Liver (tissue), 8 donors: ENCODE measurements at regions not wholly inside any gene's neighbourhood (a gene's known extent, or its start where the extent isn't known, plus 50 kb on each side); places are given as distances from the start of the nearest gene placed in this dataset.

Experiments
- DNase-seq: peaks from one replicate; pipeline ENCODE4 v3.0.0-alpha.2; 2017; ENCODE audit warnings: low spot score
- H3K27ac ChIP-seq, 2 donors: one replicate each; pipeline ENCODE4 v1.7.0; 2013; ENCODE audit warnings: inconsistent platforms in 2 of 2, low read length in 2 of 2, control low read depth in 1 of 2, low read depth in 1 of 2, mild to moderate bottlenecking in 1 of 2
- H3K27me3 ChIP-seq, 4 donors: one replicate each; pipeline versions ENCODE4 v1.6.1 to v1.7.0; 2013; ENCODE audit warnings: low read length in 3 of 4, inconsistent platforms in 1 of 4, mild to moderate bottlenecking in 1 of 4, moderate library complexity in 1 of 4; ENCODE audit not compliant: control insufficient read depth in 4 of 4, insufficient read depth in 4 of 4
- H3K36me3 ChIP-seq, 4 donors: one replicate each; pipeline versions ENCODE4 v1.6.1 to v1.7.0; 2013; ENCODE audit warnings: low read length in 3 of 4, mild to moderate bottlenecking in 3 of 4, low read depth in 1 of 4, moderate library complexity in 1 of 4; ENCODE audit not compliant: control insufficient read depth in 4 of 4, insufficient read depth in 3 of 4
- H3K4me1 ChIP-seq, 4 donors: one replicate each; pipeline versions ENCODE4 v1.6.1 to v1.7.0; 2013; ENCODE audit warnings: low read length in 3 of 4, mild to moderate bottlenecking in 3 of 4, moderate library complexity in 1 of 4; ENCODE audit not compliant: control insufficient read depth in 4 of 4, insufficient read depth in 4 of 4
- H3K4me3 ChIP-seq, 3 donors: one replicate each; pipeline versions ENCODE4 v1.6.1 to v1.7.0; 2013; ENCODE audit warnings: low read length in 3 of 3, control low read depth in 1 of 3, low read depth in 1 of 3, mild to moderate bottlenecking in 1 of 3
- H3K9ac ChIP-seq, 2 donors: one replicate each; pipeline ENCODE4 v1.7.0; 2013; ENCODE audit warnings: low read length in 2 of 2, mild to moderate bottlenecking in 2 of 2, moderate library complexity in 2 of 2, control low read depth in 1 of 2, low read depth in 1 of 2
- H3K9me3 ChIP-seq, 4 donors: one replicate each; pipeline versions ENCODE4 v1.6.1 to v1.7.0; 2013; ENCODE audit warnings: low read length in 3 of 4; ENCODE audit not compliant: control insufficient read depth in 4 of 4
- EGR1 ChIP-seq, 2 donors: IDR thresholded peaks; 2 replicates each; pipeline ENCODE4 v1.6.1; 2016 to 2018; ENCODE audit warnings: antibody characterized with exemption in 2 of 2, low read depth in 2 of 2
- FOXA1 ChIP-seq: IDR thresholded peaks from 2 replicates; pipeline ENCODE4 v1.6.1; 2016; ENCODE audit warnings: antibody characterized with exemption
- FOXA2 ChIP-seq: IDR thresholded peaks from 2 replicates; pipeline ENCODE4 v1.6.1; 2016; ENCODE audit warnings: antibody characterized with exemption
- GABPA ChIP-seq, 2 donors: IDR thresholded peaks in 1 of 2; conservative IDR thresholded peaks in 1 of 2; 2 replicates each; pipeline ENCODE4 v1.6.1; 2016; ENCODE audit warnings: antibody characterized with exemption in 2 of 2, mild to moderate bottlenecking in 1 of 2, moderate library complexity in 1 of 2
- HNF4A ChIP-seq, 2 donors: conservative IDR thresholded peaks; 2 replicates each; pipeline ENCODE4 v1.6.1; 2016; ENCODE audit warnings: antibody characterized with exemption in 2 of 2, mild to moderate bottlenecking in 2 of 2
- HNF4G ChIP-seq: IDR thresholded peaks from 2 replicates; pipeline ENCODE4 v1.6.1; 2016; ENCODE audit warnings: antibody characterized with exemption
- JUND ChIP-seq, 2 donors: IDR thresholded peaks; 2 replicates each; pipeline ENCODE4 v1.6.1; 2016; ENCODE audit warnings: antibody characterized with exemption in 2 of 2
- NR2F2 ChIP-seq: IDR thresholded peaks from 2 replicates; pipeline ENCODE4 v1.6.1; 2016; ENCODE audit warnings: antibody characterized with exemption
- RXRA ChIP-seq, 2 donors: IDR thresholded peaks; 2 replicates each; pipeline ENCODE4 v1.6.1; 2017 to 2018; ENCODE audit warnings: antibody characterized with exemption in 2 of 2, mild to moderate bottlenecking in 1 of 2
- SP1 ChIP-seq: IDR thresholded peaks from 2 replicates; pipeline ENCODE4 v1.6.1; 2018; ENCODE audit warnings: antibody characterized with exemption, mild to moderate bottlenecking
- TAF1 ChIP-seq: conservative IDR thresholded peaks from 2 replicates; pipeline ENCODE4 v1.6.1; 2016; ENCODE audit warnings: antibody characterized with exemption, mild to moderate bottlenecking
- YY1 ChIP-seq: IDR thresholded peaks from 2 replicates; pipeline ENCODE4 v1.6.1; 2016; ENCODE audit warnings: antibody characterized with exemption, mild to moderate bottlenecking
- WGBS: extraction: QIAGEN DNeasy Blood & Tissue Kit; methylation state at CpG from one replicate; pipeline ENCODE4 v1.1.7; 2013; 5-methylcytosine and 5-hydroxymethylcytosine counted together
- TF ChIP-seq, protein P1 (sequence below): IDR thresholded peaks from 2 replicates; pipeline ENCODE4 v1.6.1; 2016; ENCODE audit warnings: antibody characterized with exemption
- TF ChIP-seq, protein P2 (sequence below): fragments of 150-350 bp; IDR thresholded peaks from 2 replicates; pipeline ENCODE4 v1.5.1; 2017; ENCODE audit warnings: improper control_type of control experiment, low read depth, low read length; ENCODE audit not compliant: missing input control
- TF ChIP-seq, protein P3 (sequence below): IDR thresholded peaks from 2 replicates; pipeline ENCODE4 v1.6.1; 2016; ENCODE audit warnings: antibody characterized with exemption, mild to moderate bottlenecking
- TF ChIP-seq, protein P4 (sequence below): IDR thresholded peaks from 2 replicates; pipeline ENCODE4 v1.6.1; 2016; ENCODE audit warnings: antibody characterized with exemption
- TF ChIP-seq, protein P5 (sequence below): IDR thresholded peaks from 2 replicates; pipeline ENCODE4 v1.6.1; 2016; ENCODE audit warnings: antibody characterized with exemption
- donor health status: healthy.
- donor health status: healthy.
- donor health status: healthy.
- donor health status: healthy.
- donor health status: healthy.

DNA sequence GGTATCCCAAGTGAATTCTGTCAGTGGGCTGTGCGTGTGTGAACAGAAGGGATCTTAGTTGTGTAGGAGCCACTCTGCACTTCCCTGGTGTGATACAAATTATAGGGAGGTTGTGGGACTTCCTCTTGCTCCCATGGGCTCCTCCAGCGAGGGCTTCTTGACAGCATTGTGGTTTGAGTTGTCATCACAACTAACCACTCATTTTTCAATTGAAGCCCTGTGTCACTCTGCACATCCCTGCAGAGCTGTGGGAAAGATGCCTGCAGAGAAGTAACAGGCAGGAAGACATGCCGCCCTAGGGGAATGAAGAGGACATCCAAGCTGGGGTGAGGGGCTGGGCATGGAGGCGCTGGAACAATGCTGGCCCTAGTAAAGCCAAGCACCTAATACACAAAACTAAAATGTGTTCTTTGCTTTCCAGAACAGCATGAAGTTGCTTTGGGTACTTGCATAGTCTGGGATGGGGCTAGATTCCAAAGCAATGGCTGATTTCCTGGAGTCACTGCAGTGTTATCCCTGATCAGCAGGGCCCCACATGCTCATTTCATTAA is 692.5 kb downstream of the TOX3 start:
- Histone ChIP-seq H3K27ac (no peak overlapping the region), H3K4me1 (no peaks in the 10 kb centered on the region), H3K27me3 (no peaks in the 10 kb centered on the region), H3K9ac (no peak overlapping the region), H3K4me3 (no peak overlapping the region), H3K36me3 (no peaks in the 10 kb centered on the region), H3K9me3 (no peaks in the 10 kb centered on the region)
- WGBS: 90% methylated on average over 4 of the region's 4 CpGs
- no peak for TF ChIP-seq JUND (IDR thresholded peaks at IDR 0.05)
- no peak for TF ChIP-seq EGR1 (IDR thresholded peaks at IDR 0.05; ENCODE audit: low read depth in 2 of 2)
- no peak for TF ChIP-seq HNF4A (conservative IDR thresholded peaks at IDR 0.05)
- DNase-seq: no peak

DNA sequence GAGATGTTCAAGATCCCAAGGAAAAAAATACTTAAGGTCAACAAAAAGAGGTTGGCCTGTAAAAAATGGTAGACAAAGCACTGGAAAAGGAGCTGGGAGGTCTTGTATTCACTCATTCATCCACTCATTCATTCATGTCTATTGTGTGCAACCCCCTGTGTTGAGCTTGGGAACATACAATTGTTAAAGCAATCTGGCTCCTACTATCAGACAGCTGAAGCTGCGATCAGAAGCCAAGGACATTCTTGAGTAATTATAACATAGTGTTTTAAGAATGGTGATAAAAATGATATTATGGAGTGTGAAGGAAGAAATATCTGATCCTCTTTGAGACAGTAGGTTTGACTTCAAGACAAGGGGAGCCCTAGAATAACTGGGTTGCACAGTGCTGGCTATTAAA is 693.4 kb downstream of the TOX3 start:
- no peak overlapping the region for H3K9ac ChIP-seq
- H3K9me3 ChIP-seq: no peaks in the 10 kb centered on the region
- no peak for DNase-seq
- WGBS: 83% methylated on average over 1 of the region's 1 CpG
- H3K36me3 ChIP-seq: no peaks in the 10 kb centered on the region
- H3K4me1 ChIP-seq: no peaks in the 10 kb centered on the region
- H3K27me3 ChIP-seq: no peaks in the 10 kb centered on the region
- H3K27ac ChIP-seq: no peak overlapping the region
- H3K4me3 ChIP-seq: no peak overlapping the region
- TF ChIP-seq HNF4A (conservative IDR thresholded peaks at IDR 0.05) (no peak), TAF1 (no peak), FOXA2 (no peak), FOXA1 (no peak), EGR1 (IDR thresholded peaks at IDR 0.05; ENCODE audit: low read depth in 2 of 2) (no peak), SP1 (no peak), GABPA (IDR thresholded peaks at IDR 0.05 in 1 of 2, conservative IDR thresholded peaks at IDR 0.05 in 1 of 2) (no peak), HNF4G (no peak), YY1 (no peak), JUND (IDR thresholded peaks at IDR 0.05) (no peak), RXRA (IDR thresholded peaks at IDR 0.05) (no peak), NR2F2 (no peak)
- TF ChIP-seq, protein P1, sequence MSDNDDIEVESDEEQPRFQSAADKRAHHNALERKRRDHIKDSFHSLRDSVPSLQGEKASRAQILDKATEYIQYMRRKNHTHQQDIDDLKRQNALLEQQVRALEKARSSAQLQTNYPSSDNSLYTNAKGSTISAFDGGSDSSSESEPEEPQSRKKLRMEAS: no peak
- TF ChIP-seq, protein P2, sequence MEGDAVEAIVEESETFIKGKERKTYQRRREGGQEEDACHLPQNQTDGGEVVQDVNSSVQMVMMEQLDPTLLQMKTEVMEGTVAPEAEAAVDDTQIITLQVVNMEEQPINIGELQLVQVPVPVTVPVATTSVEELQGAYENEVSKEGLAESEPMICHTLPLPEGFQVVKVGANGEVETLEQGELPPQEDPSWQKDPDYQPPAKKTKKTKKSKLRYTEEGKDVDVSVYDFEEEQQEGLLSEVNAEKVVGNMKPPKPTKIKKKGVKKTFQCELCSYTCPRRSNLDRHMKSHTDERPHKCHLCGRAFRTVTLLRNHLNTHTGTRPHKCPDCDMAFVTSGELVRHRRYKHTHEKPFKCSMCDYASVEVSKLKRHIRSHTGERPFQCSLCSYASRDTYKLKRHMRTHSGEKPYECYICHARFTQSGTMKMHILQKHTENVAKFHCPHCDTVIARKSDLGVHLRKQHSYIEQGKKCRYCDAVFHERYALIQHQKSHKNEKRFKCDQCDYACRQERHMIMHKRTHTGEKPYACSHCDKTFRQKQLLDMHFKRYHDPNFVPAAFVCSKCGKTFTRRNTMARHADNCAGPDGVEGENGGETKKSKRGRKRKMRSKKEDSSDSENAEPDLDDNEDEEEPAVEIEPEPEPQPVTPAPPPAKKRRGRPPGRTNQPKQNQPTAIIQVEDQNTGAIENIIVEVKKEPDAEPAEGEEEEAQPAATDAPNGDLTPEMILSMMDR: no peak
- TF ChIP-seq, protein P3, sequence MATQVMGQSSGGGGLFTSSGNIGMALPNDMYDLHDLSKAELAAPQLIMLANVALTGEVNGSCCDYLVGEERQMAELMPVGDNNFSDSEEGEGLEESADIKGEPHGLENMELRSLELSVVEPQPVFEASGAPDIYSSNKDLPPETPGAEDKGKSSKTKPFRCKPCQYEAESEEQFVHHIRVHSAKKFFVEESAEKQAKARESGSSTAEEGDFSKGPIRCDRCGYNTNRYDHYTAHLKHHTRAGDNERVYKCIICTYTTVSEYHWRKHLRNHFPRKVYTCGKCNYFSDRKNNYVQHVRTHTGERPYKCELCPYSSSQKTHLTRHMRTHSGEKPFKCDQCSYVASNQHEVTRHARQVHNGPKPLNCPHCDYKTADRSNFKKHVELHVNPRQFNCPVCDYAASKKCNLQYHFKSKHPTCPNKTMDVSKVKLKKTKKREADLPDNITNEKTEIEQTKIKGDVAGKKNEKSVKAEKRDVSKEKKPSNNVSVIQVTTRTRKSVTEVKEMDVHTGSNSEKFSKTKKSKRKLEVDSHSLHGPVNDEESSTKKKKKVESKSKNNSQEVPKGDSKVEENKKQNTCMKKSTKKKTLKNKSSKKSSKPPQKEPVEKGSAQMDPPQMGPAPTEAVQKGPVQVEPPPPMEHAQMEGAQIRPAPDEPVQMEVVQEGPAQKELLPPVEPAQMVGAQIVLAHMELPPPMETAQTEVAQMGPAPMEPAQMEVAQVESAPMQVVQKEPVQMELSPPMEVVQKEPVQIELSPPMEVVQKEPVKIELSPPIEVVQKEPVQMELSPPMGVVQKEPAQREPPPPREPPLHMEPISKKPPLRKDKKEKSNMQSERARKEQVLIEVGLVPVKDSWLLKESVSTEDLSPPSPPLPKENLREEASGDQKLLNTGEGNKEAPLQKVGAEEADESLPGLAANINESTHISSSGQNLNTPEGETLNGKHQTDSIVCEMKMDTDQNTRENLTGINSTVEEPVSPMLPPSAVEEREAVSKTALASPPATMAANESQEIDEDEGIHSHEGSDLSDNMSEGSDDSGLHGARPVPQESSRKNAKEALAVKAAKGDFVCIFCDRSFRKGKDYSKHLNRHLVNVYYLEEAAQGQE: no peak
- TF ChIP-seq, protein P4, sequence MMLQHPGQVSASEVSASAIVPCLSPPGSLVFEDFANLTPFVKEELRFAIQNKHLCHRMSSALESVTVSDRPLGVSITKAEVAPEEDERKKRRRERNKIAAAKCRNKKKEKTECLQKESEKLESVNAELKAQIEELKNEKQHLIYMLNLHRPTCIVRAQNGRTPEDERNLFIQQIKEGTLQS: no peak
- TF ChIP-seq, protein P5, sequence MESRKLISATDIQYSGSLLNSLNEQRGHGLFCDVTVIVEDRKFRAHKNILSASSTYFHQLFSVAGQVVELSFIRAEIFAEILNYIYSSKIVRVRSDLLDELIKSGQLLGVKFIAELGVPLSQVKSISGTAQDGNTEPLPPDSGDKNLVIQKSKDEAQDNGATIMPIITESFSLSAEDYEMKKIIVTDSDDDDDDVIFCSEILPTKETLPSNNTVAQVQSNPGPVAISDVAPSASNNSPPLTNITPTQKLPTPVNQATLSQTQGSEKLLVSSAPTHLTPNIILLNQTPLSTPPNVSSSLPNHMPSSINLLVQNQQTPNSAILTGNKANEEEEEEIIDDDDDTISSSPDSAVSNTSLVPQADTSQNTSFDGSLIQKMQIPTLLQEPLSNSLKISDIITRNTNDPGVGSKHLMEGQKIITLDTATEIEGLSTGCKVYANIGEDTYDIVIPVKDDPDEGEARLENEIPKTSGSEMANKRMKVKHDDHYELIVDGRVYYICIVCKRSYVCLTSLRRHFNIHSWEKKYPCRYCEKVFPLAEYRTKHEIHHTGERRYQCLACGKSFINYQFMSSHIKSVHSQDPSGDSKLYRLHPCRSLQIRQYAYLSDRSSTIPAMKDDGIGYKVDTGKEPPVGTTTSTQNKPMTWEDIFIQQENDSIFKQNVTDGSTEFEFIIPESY: no peak
